H1 (cell line): ENCODE measurements at regions not wholly inside any gene's neighbourhood (a gene's known extent, or its start where the extent isn't known, plus 50 kb on each side); places are given as distances from the start of the nearest gene placed in this dataset.

Experiments
- CTCF ChIA-PET: fragments of 300-600 bp; sonication (Branson Sonifier 250); formaldehyde crosslinking; loops from one replicate; lab custom pipeline; 2021; ENCODE audit not compliant: partially characterized antibody; lab: Charles Lee
- POLR2A ChIA-PET: fragments of 300-600 bp; sonication (Branson Sonifier 250); formaldehyde crosslinking; loops from one replicate; lab custom pipeline; 2021; ENCODE audit warnings: inconsistent platforms; ENCODE audit not compliant: partially characterized antibody; lab: Charles Lee
- DNase-seq, 2 experiments: peaks; one replicate each; pipeline versions ENCODE4 v3.0.0 to v3.0.0-alpha.2; 2010 to 2022; ENCODE audit warnings: low spot score in 2 of 2, low read depth in 1 of 2, mixed read lengths in 1 of 2
- FAIRE-seq: peaks from 2 replicates; lab custom pipeline; 2011; peaks lifted over from hg19 to GRCh38; lab: Jason Lieb, UNC
- H2AFZ ChIP-seq: 2 replicates; pipeline ENCODE4 v1.8.1; 2012; ENCODE audit warnings: low read length, inconsistent platforms
- H2AK5ac ChIP-seq: 2 replicates; pipeline ENCODE4 v1.6.1; 2013; ENCODE audit warnings: low read depth, low read length
- H2BK120ac ChIP-seq: replicated peaks from 2 replicates; pipeline ENCODE3; 2013; ENCODE audit warnings: low read depth, low read length, inconsistent platforms
- H2BK12ac ChIP-seq: 2 replicates; pipeline ENCODE4 v1.6.1; 2013; ENCODE audit warnings: low read depth, low read length
- H2BK15ac ChIP-seq: 2 replicates; pipeline ENCODE4 v1.6.1; 2013; ENCODE audit warnings: low read length
- H2BK20ac ChIP-seq: 2 replicates; pipeline ENCODE4 v1.6.1; 2013; ENCODE audit warnings: low read length
- H2BK5ac ChIP-seq: 2 replicates; pipeline ENCODE4 v1.6.1; 2013; ENCODE audit warnings: low read depth, low read length
- H3K14ac ChIP-seq: 2 replicates; pipeline ENCODE4 v1.6.1; 2013; ENCODE audit warnings: inconsistent platforms; ENCODE audit not compliant: insufficient read length
- H3K18ac ChIP-seq: 2 replicates; pipeline ENCODE4 v1.6.1; 2013; ENCODE audit warnings: low read length; ENCODE audit errors: extremely low read depth
- H3K23ac ChIP-seq: 2 replicates; pipeline ENCODE4 v1.6.1; 2013; ENCODE audit warnings: inconsistent platforms; ENCODE audit not compliant: insufficient read length
- H3K23me2 ChIP-seq: 2 replicates; pipeline ENCODE4 v1.6.1; 2013; ENCODE audit warnings: low read depth, low read length
- H3K27ac ChIP-seq: 2 replicates; pipeline ENCODE4 v1.6.1; 2011; ENCODE audit warnings: low read depth, low read length, inconsistent platforms
- H3K27me3 ChIP-seq, 4 experiments: replicated peaks in 1 of 4; 1 replicate in 1 of 4; 2 replicates in 3 of 4; pipeline versions ENCODE4 v1.6.1 to v1.8.1; 2011 to 2013; ENCODE audit warnings: low read length in 3 of 4, mild to moderate bottlenecking in 3 of 4, inconsistent platforms in 2 of 4, mixed read lengths in 2 of 4, moderate library complexity in 1 of 4; ENCODE audit not compliant: control insufficient read depth in 3 of 4, insufficient read depth in 3 of 4; ENCODE audit errors: extremely low read depth in 1 of 4
- H3K36me3 ChIP-seq, 4 experiments: 2 replicates each; pipeline versions ENCODE4 v1.6.1 to v1.8.1; 2011 to 2013; ENCODE audit warnings: mild to moderate bottlenecking in 4 of 4, low read length in 3 of 4, moderate library complexity in 2 of 4, control low read depth in 1 of 4, inconsistent platforms in 1 of 4; ENCODE audit not compliant: insufficient read depth in 4 of 4, control insufficient read depth in 2 of 4
- H3K4ac ChIP-seq: replicated peaks from 2 replicates; pipeline ENCODE3; 2013; ENCODE audit warnings: low read length, low read depth, mixed read lengths, inconsistent platforms; ENCODE audit not compliant: insufficient read length
- H3K4me1 ChIP-seq, 4 experiments: replicated peaks in 1 of 4; 1 replicate in 1 of 4; 2 replicates in 3 of 4; pipeline versions ENCODE4 v1.6.1 to v1.8.1; 2011 to 2013; ENCODE audit warnings: low read length in 3 of 4, inconsistent platforms in 2 of 4, mixed read lengths in 1 of 4; ENCODE audit not compliant: insufficient read depth in 4 of 4, control insufficient read depth in 3 of 4
- H3K4me2 ChIP-seq, 2 experiments: 2 replicates each; pipeline versions ENCODE4 v1.6.1 to v1.8.1; 2011 to 2013; ENCODE audit warnings: low read depth in 2 of 2, low read length in 2 of 2, control low read depth in 1 of 2, inconsistent platforms in 1 of 2, mild to moderate bottlenecking in 1 of 2; ENCODE audit not compliant: insufficient read depth in 1 of 2
- H3K4me3 ChIP-seq, 4 experiments: fragments of 200-600, 300-600 bp in 1 of 4; sonication (generic), shearing (Covaris generic), sonication (Bioruptor Twin) in 1 of 4; 2 replicates each; pipeline versions ENCODE4 v1.5.1 to v1.8.1; 2011 to 2016; ENCODE audit warnings: low read length in 4 of 4, low read depth in 3 of 4, control low read depth in 2 of 4, inconsistent platforms in 2 of 4, mild to moderate bottlenecking in 2 of 4, mixed read lengths in 1 of 4, moderate library complexity in 1 of 4; ENCODE audit not compliant: insufficient read depth in 2 of 4; ENCODE audit errors: extremely low read depth in 1 of 4
- H3K56ac ChIP-seq: replicated peaks from 2 replicates; pipeline ENCODE3; 2013; ENCODE audit warnings: low read depth, mild to moderate bottlenecking, mixed read lengths, low read length, inconsistent platforms; ENCODE audit not compliant: insufficient read length
- H3K79me1 ChIP-seq: 2 replicates; pipeline ENCODE4 v1.6.1; 2013; ENCODE audit warnings: low read depth, low read length, control low read depth
- H3K79me2 ChIP-seq, 2 experiments: 2 replicates each; pipeline versions ENCODE4 v1.6.1 to v1.8.1; 2012 to 2013; ENCODE audit warnings: low read length in 2 of 2, mild to moderate bottlenecking in 2 of 2, inconsistent platforms in 1 of 2; ENCODE audit not compliant: insufficient read depth in 2 of 2, control insufficient read depth in 1 of 2
- H3K9ac ChIP-seq, 4 experiments: replicated peaks in 1 of 4; 1 replicate in 1 of 4; 2 replicates in 3 of 4; pipeline versions ENCODE4 v1.6.1 to v1.8.1; 2011 to 2013; ENCODE audit warnings: low read depth in 3 of 4, low read length in 3 of 4, control low read depth in 2 of 4, mild to moderate bottlenecking in 2 of 4, moderate library complexity in 2 of 4, inconsistent platforms in 1 of 4; ENCODE audit errors: extremely low read depth in 1 of 4
- H3K9me3 ChIP-seq, 2 experiments: 2 replicates each; pipeline versions ENCODE4 v1.6.1 to v1.8.1; 2012 to 2013; ENCODE audit warnings: mild to moderate bottlenecking in 2 of 2, moderate library complexity in 2 of 2, control low read depth in 1 of 2, inconsistent platforms in 1 of 2, low read depth in 1 of 2, low read length in 1 of 2, mixed read lengths in 1 of 2; ENCODE audit not compliant: insufficient read depth in 2 of 2
- H4K20me1 ChIP-seq, 2 experiments: replicated peaks in 1 of 2; 2 replicates each; pipeline versions ENCODE3 to v1.8.1; 2011 to 2013; ENCODE audit warnings: inconsistent platforms in 2 of 2, low read length in 2 of 2, mild to moderate bottlenecking in 1 of 2; ENCODE audit not compliant: insufficient read depth in 2 of 2, control insufficient read depth in 1 of 2
- H4K5ac ChIP-seq: 2 replicates; pipeline ENCODE4 v1.6.1; 2013; ENCODE audit warnings: low read length, low read depth, mixed read lengths, inconsistent platforms; ENCODE audit not compliant: insufficient read length
- H4K8ac ChIP-seq: 2 replicates; pipeline ENCODE4 v1.8.0; 2013; ENCODE audit warnings: mild to moderate bottlenecking, moderate library complexity, low read length, inconsistent platforms; ENCODE audit not compliant: insufficient read depth; ENCODE audit errors: extremely low read depth
- H4K91ac ChIP-seq: replicated peaks from 2 replicates; pipeline ENCODE3; 2013; ENCODE audit warnings: low read length, mixed read lengths, inconsistent platforms; ENCODE audit not compliant: insufficient read length
- CBX8 ChIP-seq: fragments of 300-800, 300-1000 bp; sonication (generic); IDR thresholded peaks from 2 replicates; pipeline ENCODE4 v1.7.1; 2016; ENCODE audit warnings: low read depth, low read length, borderline replicate concordance
- CTCF ChIP-seq, 3 experiments: IDR thresholded peaks; 1 replicate in 2 of 3; 2 replicates in 1 of 3; pipeline versions ENCODE4 v1.5.1 to v1.6.1; 2011; ENCODE audit warnings: low read length in 3 of 3, mild to moderate bottlenecking in 3 of 3, inconsistent platforms in 2 of 3, low read depth in 1 of 3, moderate library complexity in 1 of 3; ENCODE audit not compliant: insufficient read depth in 1 of 3; ENCODE audit errors: control extremely low read depth in 1 of 3
- EP300 ChIP-seq, 2 experiments: IDR thresholded peaks; 1 replicate in 1 of 2; 2 replicates in 1 of 2; pipeline ENCODE4 v1.6.1; 2011 to 2012; ENCODE audit warnings: low read depth in 2 of 2, low read length in 2 of 2, mild to moderate bottlenecking in 2 of 2, borderline replicate concordance in 1 of 2, inconsistent platforms in 1 of 2, moderate library complexity in 1 of 2
- RAD21 ChIP-seq, 2 experiments: IDR thresholded peaks in 1 of 2; conservative IDR thresholded peaks in 1 of 2; 2 replicates each; pipeline ENCODE4 v1.6.1; 2011; ENCODE audit warnings: low read depth in 2 of 2, low read length in 2 of 2, improper control_type of control experiment in 1 of 2, inconsistent platforms in 1 of 2, mild to moderate bottlenecking in 1 of 2, moderate library complexity in 1 of 2
- RNF2 ChIP-seq: fragments of 200-900, 300-1000 bp; sonication (generic); IDR thresholded peaks from 2 replicates; pipeline ENCODE4 v1.7.1; 2016; ENCODE audit warnings: borderline replicate concordance, low read depth, mild to moderate bottlenecking, antibody characterized with exemption, low read length; ENCODE audit not compliant: poor library complexity, severe bottlenecking; ENCODE audit errors: missing control alignments
- SIX5 ChIP-seq: IDR thresholded peaks from 2 replicates; pipeline ENCODE4 v1.6.1; 2011; ENCODE audit warnings: mild to moderate bottlenecking, low read depth, low read length
- TAF1 ChIP-seq: IDR thresholded peaks from 2 replicates; pipeline ENCODE4 v1.6.1; 2011; ENCODE audit warnings: mild to moderate bottlenecking, low read depth, low read length
- WGBS, 2 experiments: shearing (Covaris generic) in 1 of 2; methylation state at CpG; one replicate each; pipeline versions ENCODE4 v1.1.6 to v1.1.7; 2013 to 2015; ENCODE audit warnings: low lambda C conversion rate in 2 of 2, mixed read lengths in 2 of 2, inconsistent platforms in 1 of 2, low coverage in 1 of 2, missing lambda C conversion rate in 1 of 2; ENCODE audit not compliant: insufficient replicate concordance in 2 of 2, insufficient coverage in 1 of 2, insufficient read length in 1 of 2; ENCODE audit errors: extremely low coverage in 1 of 2, missing lambda C conversion rate in 1 of 2; 5-methylcytosine and 5-hydroxymethylcytosine counted together

GRCh38 chr6:123715006-123715863 is 78.5 kb upstream of the TRDN start:
- H3K23me2 ChIP-seq: no peaks in the 10 kb centered on the region
- H3K14ac ChIP-seq: no peak overlapping the region
- no peak overlapping the region for H3K9ac ChIP-seq
- no peaks in the 10 kb centered on the region for H3K79me2 ChIP-seq
- FAIRE-seq: no peak
- no peak overlapping the region for H2BK12ac ChIP-seq
- H3K4me1 ChIP-seq: no peaks in the 10 kb centered on the region
- no peak overlapping the region for H2BK120ac ChIP-seq
- peak overlapping the region; percentile 74 for H2AFZ ChIP-seq
- H2AK5ac ChIP-seq: no peak overlapping the region
- no peaks in the 10 kb centered on the region for H3K79me1 ChIP-seq
- H2BK20ac ChIP-seq: no peak overlapping the region
- no peaks in the 10 kb centered on the region for H4K20me1 ChIP-seq
- no peak overlapping the region for H2BK5ac ChIP-seq
- H3K56ac ChIP-seq: no peak overlapping the region
- no peaks in the 10 kb centered on the region for H3K36me3 ChIP-seq
- H3K27me3 ChIP-seq: no peaks in the 10 kb centered on the region
- H3K4me3 ChIP-seq: no peak overlapping the region
- H3K4me2 ChIP-seq: no peak overlapping the region
- ChIA-PET POLR2A (interaction anchor here (1.0 to 1.7 kb wide), 5 partner anchors 128 to 153 kb away, joined by 3 to 4 read pairs (median 4); no protein-coding TSS in a partner anchor), CTCF (interaction anchor here (0.5 to 4.7 kb wide), 64 partner anchors 8 to 1043 kb away, joined by 3 to 56 read pairs (median 3); no protein-coding TSS in a partner anchor)
- no peaks in the 10 kb centered on the region for H3K9me3 ChIP-seq
- H2BK15ac ChIP-seq: no peak overlapping the region
- WGBS, 2 experiments: 77% methylated on average over 7 of the region's 7 CpGs; no CpG with 5 or more reads in 1 of the 2 experiments
- H4K8ac ChIP-seq: no peak overlapping the region
- H4K5ac ChIP-seq: no peak overlapping the region
- no peak overlapping the region for H4K91ac ChIP-seq
- H3K27ac ChIP-seq: no peak overlapping the region
- TF ChIP-seq CTCF (IDR thresholded peaks at IDR 0.05; ENCODE audit: control extremely low read depth in 1 of 3, insufficient read depth in 1 of 3, low read depth in 1 of 3, low read length in 3 of 3) (peak in 2 of 3 experiments; percentile 47 to 53; a peak in 2 of 4 replicates), SIX5 (no peak), RNF2 (no peak), TAF1 (no peak), RAD21 (IDR thresholded peaks at IDR 0.05 in 1 of 2, conservative IDR thresholded peaks at IDR 0.05 in 1 of 2; ENCODE audit: low read depth in 2 of 2, low read length in 2 of 2) (peak; percentile 75 to 77), EP300 (IDR thresholded peaks at IDR 0.05; ENCODE audit: borderline replicate concordance in 1 of 2, low read depth in 2 of 2, low read length in 2 of 2) (no peak), CBX8 (no peak)
- H3K18ac ChIP-seq: no peak overlapping the region
- no peak for DNase-seq
- no peak overlapping the region for H3K23ac ChIP-seq
- no peak overlapping the region for H3K4ac ChIP-seq
